ENCODE measurements at regions not wholly inside any gene's neighbourhood (a gene's known extent, or its start where the extent isn't known, plus 50 kb on each side); places are given as distances from the start of the nearest gene placed in this dataset.

GRCh38 chr3:99330924-99331532 lies 307.4 kb upstream of the COL8A1 start:
- WGBS, 5 donors = 78 to 100% (median 96%) methylated on average over 1 of the region's 1 CpG
- TF ChIP-seq CTCF (IDR thresholded peaks at IDR 0.05) (no peak), EP300 (IDR thresholded peaks at IDR 0.05) (no peak), POLR2A (IDR thresholded peaks at IDR 0.05) (no peak)
- Histone ChIP-seq H3K4me1 (no peaks in the 10 kb centered on the region), H3K27ac (no peak overlapping the region), H3K27me3 (no peaks in the 10 kb centered on the region), H3K9me3 (no peaks in the 10 kb centered on the region), H3K4me3 (no peak overlapping the region), H3K36me3 (no peaks in the 10 kb centered on the region)
- intact Hi-C loops (cut with DNase I; ENCODE audit: low total_unique reads) = no loop called here
- no peak for DNase-seq

- TF ChIP-seq CTCF (IDR thresholded peaks at IDR 0.05) (no peak), POLR2AphosphoS5 (IDR thresholded peaks at IDR 0.05) (no peak), EP300 (IDR thresholded peaks at IDR 0.05) (no peak), POLR2A (IDR thresholded peaks at IDR 0.05) (no peak)
- intact Hi-C loops (cut with DNase I; ENCODE audit: low total_unique reads) = no loop called here
- no peaks in the 10 kb centered on the region for H3K27me3 ChIP-seq
- WGBS, 5 donors = 35 to 48% (median 37%) methylated on average over 2 of the region's 2 CpGs
- H3K27ac ChIP-seq = no peak overlapping the region
- no peak overlapping the region for H3K4me3 ChIP-seq
- DNase-seq = no peak
- no peaks in the 10 kb centered on the region for H3K4me1 ChIP-seq
- H3K36me3 ChIP-seq = no peaks in the 10 kb centered on the region
- H3K9me3 ChIP-seq = no peaks in the 10 kb centered on the region
These were observed 308.1 kb upstream of the COL8A1 start for GRCh38 chr3:99330281-99330680.

- TF ChIP-seq CTCF (IDR thresholded peaks at IDR 0.05) = no peak
- TF ChIP-seq EP300 (IDR thresholded peaks at IDR 0.05) = no peak
- TF ChIP-seq POLR2A (IDR thresholded peaks at IDR 0.05) = no peak
- no peak for TF ChIP-seq POLR2AphosphoS5 (IDR thresholded peaks at IDR 0.05)
- Histone ChIP-seq H3K27ac (no peak overlapping the region), H3K27me3 (no peaks in the 10 kb centered on the region), H3K4me1 (no peaks in the 10 kb centered on the region), H3K9me3 (no peaks in the 10 kb centered on the region), H3K36me3 (no peaks in the 10 kb centered on the region), H3K4me3 (no peak overlapping the region)
- no peak for DNase-seq
- intact Hi-C loops (cut with DNase I; ENCODE audit: low total_unique reads) = no loop called here
- WGBS, 5 donors = 68 to 79% (median 69%) methylated on average over 4 of the region's 4 CpGs
These were observed 313.0 kb upstream of the COL8A1 start for GRCh38 chr3:99325402-99325801.

- intact Hi-C loops (cut with DNase I; ENCODE audit: low total_unique reads) = no loop called here
- DNase-seq = peak in 1 of 2 donors; percentile 25
- Histone ChIP-seq H3K27ac (no peak overlapping the region), H3K9me3 (no peaks in the 10 kb centered on the region), H3K27me3 (no peaks in the 10 kb centered on the region), H3K36me3 (no peaks in the 10 kb centered on the region), H3K4me3 (no peak overlapping the region), H3K4me1 (no peaks in the 10 kb centered on the region)
- no peak for TF ChIP-seq POLR2A (IDR thresholded peaks at IDR 0.05)
- no peak for TF ChIP-seq EP300 (IDR thresholded peaks at IDR 0.05)
- TF ChIP-seq CTCF (IDR thresholded peaks at IDR 0.05) = no peak
- TF ChIP-seq POLR2AphosphoS5 (IDR thresholded peaks at IDR 0.05) = no peak
- 37 to 53% (median 43%) methylated on average over 3 of the region's 3 CpGs for WGBS, 5 donors
These were observed 313.7 kb upstream of the COL8A1 start for GRCh38 chr3:99324636-99325203.

Measured in stomach (tissue), 8 donors.